GM21447 (cell line): ENCODE measurements at regions not wholly inside any gene's neighbourhood (a gene's known extent, or its start where the extent isn't known, plus 50 kb on each side); places are given as distances from the start of the nearest gene placed in this dataset.

ENCODE experiments used
- ATAC-seq: cut with Tn5 transposase; IDR thresholded peaks from one replicate; pipeline ENCODE4 v1.9.1; 2021; ENCODE audit not compliant: unreplicated experiment

DNA sequence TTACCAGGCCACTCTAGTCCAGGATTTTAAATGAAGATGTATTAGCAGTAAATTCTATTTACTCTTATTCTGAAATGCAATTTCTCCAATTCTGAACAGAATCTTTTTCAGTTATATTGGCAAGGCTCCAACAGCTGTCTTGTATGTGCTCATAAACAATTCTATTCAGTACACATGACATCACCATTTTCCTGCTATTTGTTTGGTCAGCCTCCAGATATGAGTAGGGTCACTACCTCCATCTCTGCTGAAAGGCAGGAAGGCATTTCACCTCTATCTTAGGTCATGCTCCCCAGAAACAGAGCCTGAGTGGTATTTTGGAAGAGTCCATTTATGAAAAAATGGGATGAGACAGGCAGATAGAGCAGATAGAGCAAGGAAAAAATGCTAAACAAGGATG lies 151.1 kb upstream of the ADGRL3 start:
- no peak for ATAC-seq

DNA sequence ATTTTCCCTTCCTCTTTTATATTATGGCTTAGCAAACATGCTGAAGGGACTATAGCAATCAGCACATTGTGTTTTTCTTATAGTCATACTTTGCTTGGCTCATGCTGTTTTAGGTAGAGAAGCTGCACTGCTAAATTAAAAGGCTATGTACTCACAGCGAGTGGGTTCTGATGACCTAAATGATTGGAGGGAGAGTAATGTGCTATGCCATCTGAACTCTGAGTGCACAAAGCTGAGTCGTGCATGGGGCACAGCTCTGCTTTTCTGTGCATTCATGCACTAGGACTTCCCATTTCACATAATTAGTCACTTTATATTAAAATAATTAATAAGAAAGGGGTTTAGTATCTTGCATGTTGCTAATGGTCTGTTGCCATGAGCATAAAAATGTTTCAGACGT lies 132.7 kb upstream of the ADGRL3 start:
- no peak for ATAC-seq

DNA sequence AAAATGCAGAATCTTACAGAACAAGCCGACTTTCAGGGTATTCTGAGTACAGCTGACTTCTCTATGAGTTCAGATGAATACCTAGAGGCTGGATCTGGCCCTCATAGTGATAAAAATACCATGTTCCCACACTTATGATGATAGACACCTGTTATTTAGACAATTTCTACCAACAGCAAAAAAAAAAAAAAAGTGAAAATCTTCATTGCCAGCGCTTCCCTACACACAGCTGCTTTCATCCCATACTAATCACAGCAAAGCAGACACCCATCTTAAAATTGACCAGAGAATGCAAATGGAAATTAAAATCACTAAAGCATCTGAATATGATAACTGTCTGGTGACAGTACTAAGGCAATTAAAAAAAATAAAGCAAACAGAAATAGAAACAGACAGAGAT lies 132.1 kb upstream of the ADGRL3 start:
- no peak for ATAC-seq

GRCh38 chr4:61068745-61069144 lies 131.4 kb upstream of the ADGRL3 start:
- no peak for ATAC-seq

DNA sequence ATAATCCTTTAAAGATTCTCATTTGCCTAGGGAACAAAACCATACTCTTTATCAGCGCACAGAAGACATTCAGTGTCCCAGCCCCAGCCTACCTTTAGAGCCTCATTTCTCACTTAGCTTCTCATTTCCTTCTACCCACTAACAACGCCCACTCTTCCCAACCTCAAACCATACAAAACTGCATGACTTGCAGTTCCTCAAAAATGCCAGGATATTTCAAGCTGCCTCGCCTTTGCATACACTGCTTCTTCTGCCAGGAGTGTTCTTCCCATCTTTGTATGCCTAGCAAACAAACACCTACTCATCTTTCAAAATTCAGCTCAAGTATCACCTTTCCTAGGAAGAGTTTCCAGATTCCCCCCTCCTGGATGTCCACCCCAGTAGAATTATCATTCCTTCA lies 129.9 kb upstream of the ADGRL3 start:
- ATAC-seq = no peak

DNA sequence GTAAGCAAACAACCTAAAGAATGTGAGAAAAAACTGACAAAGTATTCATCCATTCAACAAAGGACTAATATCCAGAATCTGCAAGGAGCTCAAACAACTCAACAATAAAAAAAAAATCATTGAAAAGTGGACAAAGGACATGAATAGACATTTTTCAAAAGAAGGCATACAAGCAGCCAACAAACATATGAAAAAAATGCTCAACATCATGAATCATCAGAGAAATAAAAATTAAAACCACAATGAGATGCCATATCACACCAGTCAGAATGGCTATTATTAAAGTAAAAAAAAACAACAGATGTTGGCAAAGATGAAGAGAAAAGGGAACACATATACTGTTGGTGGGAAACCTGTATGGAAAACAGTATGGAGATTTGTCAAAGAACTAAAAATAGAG lies 120.7 kb upstream of the ADGRL3 start:
- ATAC-seq = no peak

- no peak for ATAC-seq
Observed at GRCh38 chr4:61079976-61080375, 120.2 kb upstream of the ADGRL3 start.

GRCh38 chr4:61085534-61085933 lies 114.6 kb upstream of the ADGRL3 start:
- ATAC-seq = no peak

DNA sequence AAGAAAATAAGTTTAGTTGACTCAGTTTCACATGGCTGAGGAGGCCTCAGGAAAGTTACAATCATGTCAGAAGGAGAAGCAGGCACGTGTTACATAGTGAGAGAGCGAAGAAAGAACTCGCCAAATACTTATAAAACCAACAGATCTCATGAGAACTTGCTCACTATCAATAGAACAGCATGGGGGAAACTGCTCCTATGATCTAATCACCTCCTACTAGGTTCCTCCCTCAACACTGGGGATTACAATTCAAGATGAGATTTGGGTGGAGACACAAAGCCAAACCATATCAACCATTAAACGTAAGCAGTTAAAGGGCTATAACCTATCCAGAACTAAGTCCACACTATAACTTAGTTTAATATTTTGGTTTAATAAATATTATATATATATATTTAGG lies 113.8 kb upstream of the ADGRL3 start:
- ATAC-seq = no peak

GRCh38 chr4:61086979-61087378 lies 113.1 kb upstream of the ADGRL3 start:
- ATAC-seq = no peak

DNA sequence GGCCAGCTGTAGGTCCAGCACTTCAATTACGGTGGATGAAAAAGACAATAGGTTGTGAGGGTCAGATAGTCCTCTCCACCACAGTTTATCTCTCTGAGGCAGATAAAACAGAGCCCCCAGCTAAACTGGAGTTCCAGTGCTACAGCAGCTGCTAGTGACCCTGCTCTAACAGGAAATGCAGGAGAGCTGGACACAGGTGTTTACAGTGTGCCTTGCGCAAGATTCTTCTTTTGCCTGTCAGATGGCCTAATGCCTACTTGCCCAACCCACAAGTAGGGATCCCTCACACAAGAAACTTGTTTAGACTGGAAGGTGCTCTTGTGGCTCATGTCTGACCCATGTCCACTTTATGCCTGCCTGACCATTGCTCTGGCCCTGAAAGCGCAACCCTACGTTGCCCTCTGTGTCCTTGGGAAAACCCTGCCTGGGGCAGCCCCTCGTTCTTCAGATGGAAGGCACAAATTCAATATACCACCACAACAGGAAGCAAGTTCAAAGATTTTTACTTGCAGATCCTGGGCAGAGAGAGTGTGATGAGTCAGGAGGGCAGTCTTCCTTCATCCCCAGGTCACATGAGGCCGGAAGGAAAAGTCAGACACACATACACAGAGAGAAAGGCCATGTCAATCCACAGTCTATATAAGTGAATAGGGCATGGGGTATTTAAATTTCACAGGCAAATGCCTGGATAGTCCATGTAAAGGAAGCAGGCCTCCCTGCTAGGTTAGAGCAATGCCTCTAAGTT lies 105.1 kb upstream of the ADGRL3 start:
- no peak for ATAC-seq

- no peak for ATAC-seq
Observed at GRCh38 chr4:61128682-61129081, 71.4 kb upstream of the ADGRL3 start.

DNA sequence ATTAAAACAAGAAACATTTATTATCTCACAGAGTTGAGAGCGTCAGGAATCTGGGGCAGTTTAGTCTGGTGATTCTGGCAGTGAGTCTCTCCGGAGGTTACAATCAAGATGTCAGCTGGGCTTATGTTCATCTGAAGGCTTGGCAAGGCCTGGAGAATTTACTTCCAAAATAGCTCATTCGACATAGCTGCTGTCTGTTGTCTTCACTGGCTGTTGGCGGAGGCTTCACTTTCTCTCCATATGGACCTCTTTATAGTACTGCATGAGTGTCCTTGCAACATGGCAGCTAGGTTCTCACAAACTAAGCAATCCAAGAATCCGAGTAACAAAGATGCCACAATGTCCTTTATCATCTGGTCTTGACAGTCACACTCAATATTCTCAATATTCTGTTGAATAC lies 70.2 kb upstream of the ADGRL3 start:
- no peak for ATAC-seq

- ATAC-seq = no peak
Observed at GRCh38 chr4:61143461-61143860, 56.7 kb upstream of the ADGRL3 start.

DNA sequence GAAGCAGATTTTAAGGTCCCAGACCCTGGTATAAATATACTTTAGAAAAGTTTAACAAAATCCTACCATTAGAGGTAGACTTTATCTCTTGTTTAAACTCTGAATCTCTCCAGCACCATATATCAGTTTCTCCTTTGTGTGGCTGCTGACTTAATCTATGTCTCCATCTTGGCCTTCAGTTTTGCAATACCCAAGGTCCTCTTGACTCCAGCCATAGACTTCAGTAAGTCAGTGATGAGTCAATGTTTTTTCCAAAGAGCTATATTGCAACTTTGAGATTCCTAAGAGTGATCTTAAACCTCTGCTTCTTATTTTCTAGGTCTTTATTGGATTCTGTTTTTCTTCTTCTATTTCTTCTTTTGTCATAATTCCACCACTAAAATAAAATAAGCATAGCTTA lies 50.8 kb upstream of the ADGRL3 start:
- no peak for ATAC-seq
